AG04450 (cell line): ENCODE measurements at regions not wholly inside any gene's neighbourhood (a gene's known extent, or its start where the extent isn't known, plus 50 kb on each side); places are given as distances from the start of the nearest gene placed in this dataset. TPM values are rescaled to one million over a fixed set of nuclear protein-coding genes. Genes with fewer than 3 reads are reported as not detected.

ENCODE experiments used
- CTCF ChIA-PET: fragments of 300-600, 350-600 bp; formaldehyde crosslinking; extraction: SDS; loops from one replicate; lab custom pipeline; 2022; ENCODE audit warnings: antibody characterized with exemption, inconsistent platforms; lab: Charles Lee
- POLR2A ChIA-PET: fragments of 350-600 bp; formaldehyde crosslinking; extraction: SDS; loops from one replicate; lab custom pipeline; 2021; ENCODE audit warnings: antibody characterized with exemption, inconsistent platforms; lab: Yijun Ruan, JAX
- DNase-seq: peaks from one replicate; pipeline ENCODE4 v3.0.0-alpha.2; 2011; ENCODE audit warnings: low read depth, low spot score
- H3K27ac ChIP-seq: one replicate; pipeline ENCODE4 v1.5.1; 2012; ENCODE audit warnings: low read depth, low read length, control low read depth
- H3K27me3 ChIP-seq: one replicate; pipeline ENCODE4 v1.6.0; 2012; ENCODE audit warnings: low read length; ENCODE audit not compliant: control insufficient read depth, insufficient read depth
- H3K4me3 ChIP-seq: 2 replicates; pipeline ENCODE4 v1.5.1; 2011; ENCODE audit warnings: mild to moderate bottlenecking, low read depth, low read length, control low read depth
- H3K9me3 ChIP-seq: 2 replicates; pipeline ENCODE4 v1.5.1; 2012; ENCODE audit warnings: low read length; ENCODE audit not compliant: control insufficient read depth, insufficient read depth
- CTCF ChIP-seq: IDR thresholded peaks from 2 replicates; pipeline ENCODE4 v1.5.1; 2011; ENCODE audit warnings: low read depth, low read length, control low read depth, inconsistent platforms
- small RNA-seq: library from RNA; depleted of rRNA; stranded (forward); fragments of <200 nt; gene quantifications from one replicate; pipeline ENCODE3, GENCODE V24; 2012; ENCODE audit warnings: low read depth; ENCODE audit not compliant: insufficient read length

- TF ChIP-seq CTCF, result no peak
- Histone ChIP-seq H3K4me3 (no peak overlapping the region), H3K27ac (no peak overlapping the region), H3K9me3 (no peaks in the 10 kb centered on the region), H3K27me3 (peaks cover 2% of the 10 kb centered on the region)
- DNase-seq, result no peak
- ChIA-PET POLR2A (no interaction called here), CTCF (no interaction called here)
Observed at GRCh38 chr18:57299931-57300330, 52.4 kb upstream of the ST8SIA3 start.

GRCh38 chr18:57301573-57302559 is 50.5 kb upstream of the ST8SIA3 start:
- Histone ChIP-seq H3K27me3 (no peaks in the 10 kb centered on the region), H3K4me3 (no peak overlapping the region), H3K9me3 (no peaks in the 10 kb centered on the region), H3K27ac (no peak overlapping the region)
- POLR2A ChIA-PET, result no interaction called here
- no peak for TF ChIP-seq CTCF
- no peak for DNase-seq
- CTCF ChIA-PET, result no interaction called here

Small RNA genes lying in the stretch of these regions (small RNA-seq; reads per million reads assigned to genes)
- gene RNU6-737P, result not detected
